ENCODE measurements at regions not wholly inside any gene's neighbourhood (a gene's known extent, or its start where the extent isn't known, plus 50 kb on each side); places are given as distances from the start of the nearest gene placed in this dataset.

GRCh38 chr2:107182981-107183380 lies 297.0 kb upstream of the ST6GAL2 start:
- Histone ChIP-seq H3K27ac (ENCODE audit: low read depth, low read length, poor library complexity, severe bottlenecking) (no peak overlapping the region), H3K4me1 (ENCODE audit: insufficient read depth, low read length, poor library complexity, severe bottlenecking) (no peaks in the 10 kb centered on the region), H3K9me3 (ENCODE audit: low read depth, low read length, poor library complexity, severe bottlenecking) (peaks cover 15% of the 10 kb centered on the region), H3K4me3 (ENCODE audit: low read depth, low read length, poor library complexity, severe bottlenecking) (no peak overlapping the region), H3K27me3 (replicated peaks; ENCODE audit: insufficient read depth, low read depth, low read length, poor library complexity) (no peaks in the 10 kb centered on the region), H3K36me3 (ENCODE audit: insufficient read depth, low read length, poor library complexity, severe bottlenecking) (no peaks in the 10 kb centered on the region)
- intact Hi-C loops (cut with micrococcal nuclease; ENCODE audit: unreplicated experiment), result no loop called here
- CTCF ChIA-PET, result no interaction called here
- POLR2A ChIA-PET (ENCODE audit: low non-redundant PET), result no interaction called here
- BruUV-seq (replicated peaks), result no TSS peak
- TF ChIP-seq CTCF (conservative IDR thresholded peaks at IDR 0.05; ENCODE audit: low read depth, low read length) (no peak), EZH2 (IDR thresholded peaks at IDR 0.05; ENCODE audit: borderline replicate concordance, low read depth, low read length, poor library complexity, severe bottlenecking) (no peak)
- DNase-seq (ENCODE audit: low spot score), result no peak

GRCh38 chr2:107187870-107188269 lies 301.9 kb upstream of the ST6GAL2 start:
- TF ChIP-seq CTCF (conservative IDR thresholded peaks at IDR 0.05; ENCODE audit: low read depth, low read length) (no peak), EZH2 (IDR thresholded peaks at IDR 0.05; ENCODE audit: borderline replicate concordance, low read depth, low read length, poor library complexity, severe bottlenecking) (no peak)
- Histone ChIP-seq H3K9me3 (ENCODE audit: low read depth, low read length, poor library complexity, severe bottlenecking) (peaks cover 13% of the 10 kb centered on the region), H3K4me1 (ENCODE audit: insufficient read depth, low read length, poor library complexity, severe bottlenecking) (no peaks in the 10 kb centered on the region), H3K27ac (ENCODE audit: low read depth, low read length, poor library complexity, severe bottlenecking) (no peak overlapping the region), H3K36me3 (ENCODE audit: insufficient read depth, low read length, poor library complexity, severe bottlenecking) (no peaks in the 10 kb centered on the region), H3K4me3 (ENCODE audit: low read depth, low read length, poor library complexity, severe bottlenecking) (no peak overlapping the region), H3K27me3 (replicated peaks; ENCODE audit: insufficient read depth, low read depth, low read length, poor library complexity) (no peaks in the 10 kb centered on the region)
- BruUV-seq (replicated peaks), result no TSS peak
- CTCF ChIA-PET, result no interaction called here
- intact Hi-C loops (cut with micrococcal nuclease; ENCODE audit: unreplicated experiment), result no loop called here
- no peak for DNase-seq (ENCODE audit: low spot score)
- POLR2A ChIA-PET (ENCODE audit: low non-redundant PET), result no interaction called here

GRCh38 chr2:107195631-107196030 lies 309.7 kb upstream of the ST6GAL2 start:
- CTCF ChIA-PET, result no interaction called here
- TF ChIP-seq EZH2 (IDR thresholded peaks at IDR 0.05; ENCODE audit: borderline replicate concordance, low read depth, low read length, poor library complexity, severe bottlenecking) (no peak), CTCF (conservative IDR thresholded peaks at IDR 0.05; ENCODE audit: low read depth, low read length) (no peak)
- H3K9me3 ChIP-seq (ENCODE audit: low read depth, low read length, poor library complexity, severe bottlenecking), result peaks cover 3% of the 10 kb centered on the region
- no peaks in the 10 kb centered on the region for H3K4me1 ChIP-seq (ENCODE audit: insufficient read depth, low read length, poor library complexity, severe bottlenecking)
- no peaks in the 10 kb centered on the region for H3K36me3 ChIP-seq (ENCODE audit: insufficient read depth, low read length, poor library complexity, severe bottlenecking)
- no TSS peak for BruUV-seq (replicated peaks)
- intact Hi-C loops (cut with micrococcal nuclease; ENCODE audit: unreplicated experiment), result no loop called here
- no peak overlapping the region for H3K27ac ChIP-seq (ENCODE audit: low read depth, low read length, poor library complexity, severe bottlenecking)
- POLR2A ChIA-PET (ENCODE audit: low non-redundant PET), result no interaction called here
- DNase-seq (ENCODE audit: low spot score), result no peak
- H3K4me3 ChIP-seq (ENCODE audit: low read depth, low read length, poor library complexity, severe bottlenecking), result no peak overlapping the region
- H3K27me3 ChIP-seq (replicated peaks; ENCODE audit: insufficient read depth, low read depth, low read length, poor library complexity), result no peaks in the 10 kb centered on the region

Measured in A673 (cell line).